WERI-Rb-1 (cell line): ENCODE measurements at regions not wholly inside any gene's neighbourhood (a gene's known extent, or its start where the extent isn't known, plus 50 kb on each side); places are given as distances from the start of the nearest gene placed in this dataset.

Source experiments
- DNase-seq: peaks from one replicate; pipeline ENCODE4 v3.0.0-alpha.2; 2020
- H3K27ac ChIP-seq: fragments of 250-450 bp; sonication (Bioruptor Pico); 2 replicates; pipeline ENCODE4 v1.5.1; 2020; ENCODE audit warnings: mild to moderate bottlenecking, moderate library complexity
- H3K27me3 ChIP-seq: fragments of 250-450 bp; sonication (Bioruptor Pico); 2 replicates; pipeline ENCODE4 v1.5.1; 2021; ENCODE audit warnings: mild to moderate bottlenecking, low read depth, moderate library complexity; ENCODE audit not compliant: insufficient read depth, severe bottlenecking
- H3K36me3 ChIP-seq: fragments of 250-450 bp; sonication (Bioruptor Pico); 2 replicates; pipeline ENCODE4 v1.5.1; 2020; ENCODE audit warnings: mild to moderate bottlenecking, moderate library complexity
- H3K4me3 ChIP-seq: 2 replicates; pipeline ENCODE4 v1.5.1; 2011; ENCODE audit warnings: low read depth, mild to moderate bottlenecking, control low read depth, low read length
- H3K9me3 ChIP-seq: fragments of 250-450 bp; sonication (Bioruptor Pico); 2 replicates; pipeline ENCODE4 v1.5.1; 2021; ENCODE audit warnings: mild to moderate bottlenecking, moderate library complexity; ENCODE audit not compliant: severe bottlenecking
- TF ChIP-seq, protein P1 (sequence below): IDR thresholded peaks from 2 replicates; pipeline ENCODE4 v1.5.1; 2011; ENCODE audit warnings: low read depth, mild to moderate bottlenecking, control low read depth, inconsistent platforms, low read length

DNA sequence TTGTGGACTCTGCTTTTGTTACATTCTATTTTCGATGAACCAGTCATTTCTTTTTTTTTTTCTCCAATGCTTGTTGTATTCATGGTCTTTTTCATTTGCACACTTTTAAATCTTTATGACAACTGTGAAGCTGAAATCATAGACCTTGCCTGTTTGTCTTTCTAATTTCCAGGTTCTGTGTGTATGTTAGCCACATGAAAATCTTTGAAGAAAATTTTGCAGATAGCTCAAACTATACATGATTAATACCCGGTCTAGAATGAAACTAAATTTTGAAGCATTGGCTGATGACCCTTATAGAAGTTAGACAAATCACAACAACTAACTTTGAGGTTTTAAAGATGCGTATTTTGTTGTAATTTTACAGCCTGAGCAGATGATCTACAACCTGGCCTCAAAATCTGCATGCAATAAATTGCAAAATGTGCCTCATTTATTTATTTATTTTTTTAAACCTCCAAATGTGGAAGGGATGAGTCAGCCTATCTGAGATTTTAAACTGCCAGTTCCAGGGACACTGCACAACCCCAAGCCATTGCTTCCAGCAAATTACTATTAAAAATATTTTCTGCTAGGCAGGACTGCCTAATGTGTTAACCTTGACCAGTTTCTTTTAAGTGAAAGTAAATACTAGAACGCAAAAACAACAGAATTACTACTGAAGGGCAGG is 96.3 kb upstream of the NAV3 start:
- H3K27me3 ChIP-seq, result no peaks in the 10 kb centered on the region
- peaks cover 2% of the 10 kb centered on the region for H3K9me3 ChIP-seq
- H3K36me3 ChIP-seq, result no peaks in the 10 kb centered on the region
- TF ChIP-seq, protein P1, sequence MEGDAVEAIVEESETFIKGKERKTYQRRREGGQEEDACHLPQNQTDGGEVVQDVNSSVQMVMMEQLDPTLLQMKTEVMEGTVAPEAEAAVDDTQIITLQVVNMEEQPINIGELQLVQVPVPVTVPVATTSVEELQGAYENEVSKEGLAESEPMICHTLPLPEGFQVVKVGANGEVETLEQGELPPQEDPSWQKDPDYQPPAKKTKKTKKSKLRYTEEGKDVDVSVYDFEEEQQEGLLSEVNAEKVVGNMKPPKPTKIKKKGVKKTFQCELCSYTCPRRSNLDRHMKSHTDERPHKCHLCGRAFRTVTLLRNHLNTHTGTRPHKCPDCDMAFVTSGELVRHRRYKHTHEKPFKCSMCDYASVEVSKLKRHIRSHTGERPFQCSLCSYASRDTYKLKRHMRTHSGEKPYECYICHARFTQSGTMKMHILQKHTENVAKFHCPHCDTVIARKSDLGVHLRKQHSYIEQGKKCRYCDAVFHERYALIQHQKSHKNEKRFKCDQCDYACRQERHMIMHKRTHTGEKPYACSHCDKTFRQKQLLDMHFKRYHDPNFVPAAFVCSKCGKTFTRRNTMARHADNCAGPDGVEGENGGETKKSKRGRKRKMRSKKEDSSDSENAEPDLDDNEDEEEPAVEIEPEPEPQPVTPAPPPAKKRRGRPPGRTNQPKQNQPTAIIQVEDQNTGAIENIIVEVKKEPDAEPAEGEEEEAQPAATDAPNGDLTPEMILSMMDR, result no peak
- no peak overlapping the region for H3K4me3 ChIP-seq
- H3K27ac ChIP-seq, result no peak overlapping the region
- no peak for DNase-seq

DNA sequence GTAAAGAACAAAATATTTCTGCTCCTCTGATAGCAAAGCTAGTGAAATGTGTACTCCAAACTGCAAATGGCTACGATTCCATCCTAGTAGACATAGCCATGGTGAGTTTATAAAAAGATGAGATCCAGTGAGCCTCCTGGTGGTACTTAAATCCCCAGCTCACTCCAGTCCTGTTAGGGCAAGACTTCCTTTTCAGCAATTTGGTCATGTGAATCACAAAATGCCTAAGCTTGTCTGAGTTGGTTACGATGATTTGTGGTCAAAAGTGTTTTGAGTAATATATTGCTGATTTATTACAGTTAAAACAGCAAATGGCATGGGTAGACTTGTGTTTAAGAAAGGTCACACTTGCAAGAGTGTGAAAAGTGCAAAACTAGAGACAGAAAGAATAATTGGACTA is 102.7 kb upstream of the NAV3 start:
- H3K4me3 ChIP-seq, result no peak overlapping the region
- TF ChIP-seq, protein P1, result no peak
- no peak for DNase-seq

GRCh38 chr12:77727442-77728001 is 103.2 kb upstream of the NAV3 start:
- Histone ChIP-seq H3K4me3 (no peak overlapping the region), H3K36me3 (no peaks in the 10 kb centered on the region), H3K27ac (no peak overlapping the region), H3K9me3 (no peaks in the 10 kb centered on the region), H3K27me3 (no peaks in the 10 kb centered on the region)
- DNase-seq, result no peak
- TF ChIP-seq, protein P1, result no peak

More for the DNA sequence above, 102.7 kb upstream of the NAV3 start:
- no peaks in the 10 kb centered on the region for H3K9me3 ChIP-seq
- H3K27ac ChIP-seq, result no peak overlapping the region
- H3K27me3 ChIP-seq, result no peaks in the 10 kb centered on the region
- no peaks in the 10 kb centered on the region for H3K36me3 ChIP-seq

DNA sequence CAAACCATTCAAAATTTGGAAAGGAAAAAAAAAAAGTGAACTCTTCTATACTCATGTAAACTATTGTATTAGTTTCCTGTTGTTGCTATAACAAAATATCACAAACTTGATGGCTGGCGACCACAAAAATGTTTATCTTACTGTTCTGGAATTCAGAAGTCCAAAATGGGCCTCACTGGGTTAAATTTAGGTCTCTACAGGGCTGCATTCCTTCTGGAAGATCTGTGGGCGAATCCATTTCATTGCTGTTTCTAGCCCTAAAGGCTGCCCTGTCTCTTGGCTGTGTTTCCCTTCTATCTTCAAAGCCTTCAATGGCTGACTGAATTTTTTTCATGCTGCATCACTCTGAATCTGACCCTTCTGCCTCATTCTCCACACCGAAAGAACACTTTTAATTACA is 105.1 kb upstream of the NAV3 start:
- Histone ChIP-seq H3K36me3 (no peaks in the 10 kb centered on the region), H3K4me3 (no peak overlapping the region), H3K9me3 (no peaks in the 10 kb centered on the region), H3K27me3 (no peaks in the 10 kb centered on the region), H3K27ac (no peak overlapping the region)
- TF ChIP-seq, protein P1, result no peak
- no peak for DNase-seq

DNA sequence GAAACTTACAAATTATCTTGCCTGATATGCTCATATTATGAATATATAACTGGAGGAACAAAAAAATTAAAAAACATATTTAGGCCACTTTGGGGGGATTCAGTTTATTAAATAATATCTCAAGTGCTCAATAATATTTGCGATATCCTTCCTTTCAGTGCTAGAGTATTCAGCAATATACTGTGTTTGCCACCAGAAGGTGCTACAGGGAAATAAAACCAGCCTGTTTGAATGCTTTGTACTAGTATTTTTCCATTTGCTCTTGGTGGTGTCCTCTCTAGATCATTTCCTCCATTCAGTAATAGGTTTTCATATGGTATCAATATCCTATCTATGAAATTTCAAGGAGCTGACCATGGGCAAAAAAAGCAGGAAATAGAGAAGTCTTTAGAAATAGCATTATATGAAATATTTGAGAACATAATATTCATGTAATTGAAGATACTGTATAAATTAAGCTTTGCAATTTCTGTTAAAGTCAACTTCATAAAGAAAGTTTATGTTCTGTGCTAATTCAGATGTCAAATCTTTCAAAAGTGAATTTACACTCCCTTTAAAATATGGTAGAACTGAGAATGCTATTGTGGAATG is 106.2 kb upstream of the NAV3 start:
- Histone ChIP-seq H3K27me3 (no peaks in the 10 kb centered on the region), H3K9me3 (no peaks in the 10 kb centered on the region), H3K27ac (no peak overlapping the region), H3K36me3 (no peaks in the 10 kb centered on the region), H3K4me3 (no peak overlapping the region)
- TF ChIP-seq, protein P1, result peak; percentile 54
- DNase-seq, result peak; percentile 16
